ENCODE measurements at regions not wholly inside any gene's neighbourhood (a gene's known extent, or its start where the extent isn't known, plus 50 kb on each side); places are given as distances from the start of the nearest gene placed in this dataset.

- H3K9me3 ChIP-seq (ENCODE audit: control insufficient read depth, low read length) = no peaks in the 10 kb centered on the region
- no peak overlapping the region for H3K4me3 ChIP-seq (ENCODE audit: extremely low read depth, insufficient read depth, low read length, poor library complexity, severe bottlenecking)
- no peaks in the 10 kb centered on the region for H3K4me1 ChIP-seq (ENCODE audit: control insufficient read depth, insufficient read depth, low read length, poor library complexity, severe bottlenecking)
- H3K27ac ChIP-seq (ENCODE audit: low read depth, low read length, severe bottlenecking) = no peak overlapping the region
- 90 to 100% methylated on average over 1 to 2 of the region's 2 CpGs for WGBS, 2 experiments (ENCODE audit: insufficient coverage in 2 of 2)
- no peaks in the 10 kb centered on the region for H3K36me3 ChIP-seq (ENCODE audit: control insufficient read depth, insufficient read depth, low read length)
These were observed 564.0 kb downstream of the SLC6A15 start for GRCh38 chr12:84348582-84348981.

GRCh38 chr12:84341467-84342193, 571.0 kb downstream of the SLC6A15 start:
- no peaks in the 10 kb centered on the region for H3K9me3 ChIP-seq (ENCODE audit: control insufficient read depth, low read length)
- no peak overlapping the region for H3K4me3 ChIP-seq (ENCODE audit: extremely low read depth, insufficient read depth, low read length, poor library complexity, severe bottlenecking)
- H3K36me3 ChIP-seq (ENCODE audit: control insufficient read depth, insufficient read depth, low read length) = no peaks in the 10 kb centered on the region
- WGBS, 2 experiments (ENCODE audit: insufficient coverage in 2 of 2) = no CpG with 5 or more reads among the region's 1 CpG
- no peaks in the 10 kb centered on the region for H3K4me1 ChIP-seq (ENCODE audit: control insufficient read depth, insufficient read depth, low read length, poor library complexity, severe bottlenecking)
- H3K27ac ChIP-seq (ENCODE audit: low read depth, low read length, severe bottlenecking) = no peak overlapping the region

- no peaks in the 10 kb centered on the region for H3K4me1 ChIP-seq (ENCODE audit: control insufficient read depth, insufficient read depth, low read length, poor library complexity, severe bottlenecking)
- no peaks in the 10 kb centered on the region for H3K9me3 ChIP-seq (ENCODE audit: control insufficient read depth, low read length)
- H3K36me3 ChIP-seq (ENCODE audit: control insufficient read depth, insufficient read depth, low read length) = no peaks in the 10 kb centered on the region
- no peak overlapping the region for H3K27ac ChIP-seq (ENCODE audit: low read depth, low read length, severe bottlenecking)
- no CpG with 5 or more reads among the region's 1 CpG for WGBS, 2 experiments (ENCODE audit: insufficient coverage in 2 of 2)
- no peak overlapping the region for H3K4me3 ChIP-seq (ENCODE audit: extremely low read depth, insufficient read depth, low read length, poor library complexity, severe bottlenecking)
These were observed 576.4 kb downstream of the SLC6A15 start for GRCh38 chr12:84336231-84336630.

GRCh38 chr12:84329938-84330337, 582.7 kb downstream of the SLC6A15 start:
- H3K4me3 ChIP-seq (ENCODE audit: extremely low read depth, insufficient read depth, low read length, poor library complexity, severe bottlenecking) = no peak overlapping the region
- WGBS, 2 experiments (ENCODE audit: insufficient coverage in 2 of 2) = 92 to 100% methylated on average over 2 of the region's 2 CpGs
- no peak overlapping the region for H3K27ac ChIP-seq (ENCODE audit: low read depth, low read length, severe bottlenecking)
- no peaks in the 10 kb centered on the region for H3K36me3 ChIP-seq (ENCODE audit: control insufficient read depth, insufficient read depth, low read length)
- H3K9me3 ChIP-seq (ENCODE audit: control insufficient read depth, low read length) = no peaks in the 10 kb centered on the region
- H3K4me1 ChIP-seq (ENCODE audit: control insufficient read depth, insufficient read depth, low read length, poor library complexity, severe bottlenecking) = no peaks in the 10 kb centered on the region

- Histone ChIP-seq H3K9me3 (ENCODE audit: control insufficient read depth, low read length) (no peaks in the 10 kb centered on the region), H3K4me3 (ENCODE audit: extremely low read depth, insufficient read depth, low read length, poor library complexity, severe bottlenecking) (no peak overlapping the region), H3K36me3 (ENCODE audit: control insufficient read depth, insufficient read depth, low read length) (no peaks in the 10 kb centered on the region), H3K27ac (ENCODE audit: low read depth, low read length, severe bottlenecking) (no peak overlapping the region), H3K4me1 (ENCODE audit: control insufficient read depth, insufficient read depth, low read length, poor library complexity, severe bottlenecking) (peaks cover 4% of the 10 kb centered on the region)
- no CpG with 5 or more reads among the region's 1 CpG for WGBS, 2 experiments (ENCODE audit: insufficient coverage in 2 of 2)
These were observed 596.7 kb downstream of the SLC6A15 start for GRCh38 chr12:84315926-84316325.

- Histone ChIP-seq H3K4me3 (ENCODE audit: extremely low read depth, insufficient read depth, low read length, poor library complexity, severe bottlenecking) (no peak overlapping the region), H3K4me1 (ENCODE audit: control insufficient read depth, insufficient read depth, low read length, poor library complexity, severe bottlenecking) (peaks cover 4% of the 10 kb centered on the region), H3K9me3 (ENCODE audit: control insufficient read depth, low read length) (no peaks in the 10 kb centered on the region), H3K36me3 (ENCODE audit: control insufficient read depth, insufficient read depth, low read length) (no peaks in the 10 kb centered on the region), H3K27ac (ENCODE audit: low read depth, low read length, severe bottlenecking) (no peak overlapping the region)
These were observed 599.3 kb downstream of the SLC6A15 start for GRCh38 chr12:84313323-84313675.

GRCh38 chr12:84308211-84308610, 604.4 kb downstream of the SLC6A15 start:
- 75% methylated on average over 1 of the region's 1 CpG; no CpG with 5 or more reads in 1 of the 2 experiments for WGBS, 2 experiments (ENCODE audit: insufficient coverage in 2 of 2)
- no peaks in the 10 kb centered on the region for H3K9me3 ChIP-seq (ENCODE audit: control insufficient read depth, low read length)
- no peak overlapping the region for H3K4me3 ChIP-seq (ENCODE audit: extremely low read depth, insufficient read depth, low read length, poor library complexity, severe bottlenecking)
- H3K27ac ChIP-seq (ENCODE audit: low read depth, low read length, severe bottlenecking) = no peak overlapping the region
- no peaks in the 10 kb centered on the region for H3K36me3 ChIP-seq (ENCODE audit: control insufficient read depth, insufficient read depth, low read length)
- H3K4me1 ChIP-seq (ENCODE audit: control insufficient read depth, insufficient read depth, low read length, poor library complexity, severe bottlenecking) = peaks cover 8% of the 10 kb centered on the region

- Histone ChIP-seq H3K36me3 (ENCODE audit: control insufficient read depth, insufficient read depth, low read length) (no peaks in the 10 kb centered on the region), H3K4me1 (ENCODE audit: control insufficient read depth, insufficient read depth, low read length, poor library complexity, severe bottlenecking) (peaks cover 4% of the 10 kb centered on the region), H3K9me3 (ENCODE audit: control insufficient read depth, low read length) (no peaks in the 10 kb centered on the region), H3K27ac (ENCODE audit: low read depth, low read length, severe bottlenecking) (peak overlapping the region; percentile 62), H3K4me3 (ENCODE audit: extremely low read depth, insufficient read depth, low read length, poor library complexity, severe bottlenecking) (no peak overlapping the region)
- WGBS, 2 experiments (ENCODE audit: insufficient coverage in 2 of 2) = 76 to 95% methylated on average over 2 to 3 of the region's 3 CpGs
These were observed 607.5 kb downstream of the SLC6A15 start for GRCh38 chr12:84305144-84305543.

- WGBS, 2 experiments (ENCODE audit: insufficient coverage in 2 of 2) = 71 to 83% methylated on average over 1 of the region's 2 CpGs
- Histone ChIP-seq H3K27ac (ENCODE audit: low read depth, low read length, severe bottlenecking) (no peak overlapping the region), H3K9me3 (ENCODE audit: control insufficient read depth, low read length) (peaks cover 3% of the 10 kb centered on the region), H3K36me3 (ENCODE audit: control insufficient read depth, insufficient read depth, low read length) (no peaks in the 10 kb centered on the region), H3K4me3 (ENCODE audit: extremely low read depth, insufficient read depth, low read length, poor library complexity, severe bottlenecking) (no peak overlapping the region), H3K4me1 (ENCODE audit: control insufficient read depth, insufficient read depth, low read length, poor library complexity, severe bottlenecking) (no peaks in the 10 kb centered on the region)
These were observed 618.4 kb downstream of the SLC6A15 start for GRCh38 chr12:84294246-84294645.

- no peaks in the 10 kb centered on the region for H3K9me3 ChIP-seq (ENCODE audit: control insufficient read depth, low read length)
- no peaks in the 10 kb centered on the region for H3K36me3 ChIP-seq (ENCODE audit: control insufficient read depth, insufficient read depth, low read length)
- H3K4me1 ChIP-seq (ENCODE audit: control insufficient read depth, insufficient read depth, low read length, poor library complexity, severe bottlenecking) = no peaks in the 10 kb centered on the region
- no peak overlapping the region for H3K4me3 ChIP-seq (ENCODE audit: extremely low read depth, insufficient read depth, low read length, poor library complexity, severe bottlenecking)
- no peak overlapping the region for H3K27ac ChIP-seq (ENCODE audit: low read depth, low read length, severe bottlenecking)
These were observed 622.4 kb downstream of the SLC6A15 start for GRCh38 chr12:84290168-84290567.

GRCh38 chr12:84277986-84278385, 634.6 kb downstream of the SLC6A15 start:
- WGBS, 2 experiments (ENCODE audit: insufficient coverage in 2 of 2) = 60% methylated on average over 2 of the region's 2 CpGs; no CpG with 5 or more reads in 1 of the 2 experiments
- Histone ChIP-seq H3K27ac (ENCODE audit: low read depth, low read length, severe bottlenecking) (no peak overlapping the region), H3K9me3 (ENCODE audit: control insufficient read depth, low read length) (no peaks in the 10 kb centered on the region), H3K4me1 (ENCODE audit: control insufficient read depth, insufficient read depth, low read length, poor library complexity, severe bottlenecking) (no peaks in the 10 kb centered on the region), H3K36me3 (ENCODE audit: control insufficient read depth, insufficient read depth, low read length) (no peaks in the 10 kb centered on the region), H3K4me3 (ENCODE audit: extremely low read depth, insufficient read depth, low read length, poor library complexity, severe bottlenecking) (no peak overlapping the region)

All from mesodermal cell (in vitro differentiated cells).